ENCODE measurements at regions not wholly inside any gene's neighbourhood (a gene's known extent, or its start where the extent isn't known, plus 50 kb on each side); places are given as distances from the start of the nearest gene placed in this dataset.

DNA sequence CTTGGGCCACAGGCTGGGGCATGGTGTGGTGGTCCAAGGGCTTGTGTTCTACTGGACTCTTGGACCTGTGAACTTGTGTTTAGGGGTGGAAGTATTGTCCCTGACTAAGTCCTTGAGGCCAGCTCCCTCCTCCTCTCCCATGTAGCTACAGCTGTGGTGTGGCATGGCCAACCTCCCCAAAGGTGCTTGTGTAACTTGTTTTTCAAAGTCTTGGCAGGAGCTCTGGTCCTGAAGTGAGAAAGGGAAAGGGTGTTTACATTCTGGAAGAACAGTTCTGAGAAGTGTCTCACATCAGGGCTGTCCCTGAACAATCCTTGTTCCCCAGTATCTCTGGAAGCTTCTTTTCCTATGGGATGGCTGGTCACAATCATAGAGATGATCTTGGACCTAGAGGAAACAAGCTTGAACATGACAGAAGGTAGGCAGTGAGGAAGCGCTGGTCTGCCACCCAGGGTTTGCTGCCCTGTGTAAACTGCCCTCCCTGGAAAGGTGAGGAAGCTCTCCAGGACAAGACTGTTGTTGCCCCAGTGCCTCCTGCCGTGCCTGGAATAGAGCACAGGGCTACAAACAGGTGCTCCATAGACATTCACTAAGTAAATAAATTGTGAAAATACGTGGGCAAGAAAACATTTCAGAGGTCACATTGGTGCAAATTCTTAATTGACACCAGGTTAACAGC, 64.6 kb upstream of the KLF9 start:
- Mint-ChIP-seq H3K4me1 (peaks cover 1% of the 10 kb centered on the region), H3K27ac (no peak overlapping the region)
- POLR2A ChIA-PET = no interaction called here

DNA sequence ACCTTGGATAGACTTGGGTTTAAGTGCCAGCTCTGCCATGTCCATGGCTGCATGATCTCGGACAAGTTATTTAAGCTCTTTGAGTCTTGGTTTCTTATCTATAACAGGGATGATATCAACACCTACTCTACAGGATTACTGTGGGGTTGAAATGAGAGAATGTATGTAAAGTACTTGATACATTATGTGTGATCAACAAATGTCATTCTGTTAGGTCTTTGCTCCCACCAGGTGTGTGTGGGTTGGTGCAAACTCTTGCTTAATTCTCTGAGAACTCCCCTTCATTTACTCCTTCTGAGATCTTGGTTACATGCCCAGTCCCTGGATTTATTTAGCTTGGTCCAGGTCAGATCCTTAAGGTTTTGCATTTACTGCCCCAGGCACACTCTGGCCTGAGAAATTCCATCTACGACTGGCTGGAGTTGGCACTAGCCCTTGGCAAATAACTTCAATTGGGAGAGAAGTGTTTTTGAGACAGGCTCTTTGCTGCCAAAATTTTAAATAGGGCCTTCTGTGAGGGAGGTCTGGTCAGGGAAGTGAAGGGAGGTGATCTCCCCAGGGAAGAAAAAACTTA, 63.5 kb upstream of the KLF9 start:
- H3K36me3 Mint-ChIP-seq = no peaks in the 10 kb centered on the region
- ATAC-seq (ENCODE audit: low read depth) = no peak
- no peak overlapping the region for H3K4me3 Mint-ChIP-seq
- H3K9me3 Mint-ChIP-seq = peaks cover 2% of the 10 kb centered on the region
- no peak overlapping the region for H3K27ac Mint-ChIP-seq
- peaks cover 1% of the 10 kb centered on the region for H3K4me1 Mint-ChIP-seq
- H3K27me3 Mint-ChIP-seq = peaks cover 2% of the 10 kb centered on the region
- POLR2A ChIA-PET = no interaction called here
- no peak for DNase-seq

More for the DNA sequence above, 64.6 kb upstream of the KLF9 start:
- H3K36me3 Mint-ChIP-seq = no peaks in the 10 kb centered on the region
- ATAC-seq (ENCODE audit: low read depth) (no peak), DNase-seq (no peak)
- peaks cover 2% of the 10 kb centered on the region for H3K27me3 Mint-ChIP-seq
- H3K4me3 Mint-ChIP-seq = no peak overlapping the region
- peaks cover 3% of the 10 kb centered on the region for H3K9me3 Mint-ChIP-seq

DNA sequence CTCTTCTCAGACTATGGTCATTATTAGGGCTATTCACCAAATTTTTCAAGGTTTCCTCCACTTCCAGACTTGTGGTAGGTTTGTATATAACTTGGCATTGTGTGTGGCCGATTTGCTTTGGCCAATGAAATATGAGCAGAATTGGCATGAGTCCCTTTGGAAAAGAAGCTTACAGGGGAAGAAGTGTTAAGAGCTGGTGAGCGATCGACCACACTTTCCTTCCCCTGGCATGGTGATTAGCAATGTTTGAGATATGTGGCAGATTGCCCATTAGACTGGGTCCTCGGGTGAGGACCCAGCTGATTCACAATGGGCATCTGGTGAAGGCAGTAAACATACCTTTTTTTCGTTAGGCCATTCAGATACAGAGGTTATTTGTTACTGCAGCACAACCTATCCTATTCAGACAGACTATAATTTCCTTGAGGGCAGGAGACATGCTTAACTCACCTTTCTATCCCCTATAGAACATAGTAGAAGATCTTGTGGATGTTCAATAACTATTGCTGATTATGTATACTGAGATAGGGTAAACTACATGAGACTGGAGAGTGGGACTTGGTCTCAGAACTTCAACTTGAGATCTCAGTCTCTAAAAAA, 62.8 kb upstream of the KLF9 start:
- Mint-ChIP-seq H3K4me3 (no peak overlapping the region), H3K4me1 (peaks cover 1% of the 10 kb centered on the region), H3K9me3 (peaks cover 2% of the 10 kb centered on the region), H3K27me3 (no peaks in the 10 kb centered on the region), H3K36me3 (no peaks in the 10 kb centered on the region), H3K27ac (no peak overlapping the region)
- DNase-seq (no peak), ATAC-seq (ENCODE audit: low read depth) (no peak)
- POLR2A ChIA-PET = no interaction called here

DNA sequence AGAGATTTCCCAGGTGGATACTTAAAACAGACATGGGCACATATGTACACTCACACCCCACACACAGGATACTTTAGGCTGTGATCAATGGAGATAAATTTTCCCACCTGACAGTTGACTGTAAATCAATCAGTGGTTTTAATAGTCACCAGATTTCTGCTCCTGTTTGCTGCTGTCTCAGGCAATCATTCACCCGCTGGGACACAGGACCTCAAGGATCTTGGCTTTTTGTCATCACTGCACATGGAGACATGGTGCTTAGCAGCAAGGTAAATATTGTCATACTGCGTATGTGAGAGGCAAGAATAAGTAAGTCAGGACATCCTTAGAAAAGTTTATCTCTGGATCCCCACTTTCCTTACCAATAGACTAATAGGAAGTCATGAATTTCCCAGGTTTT, 60.8 kb upstream of the KLF9 start:
- ATAC-seq (ENCODE audit: low read depth) (no peak), DNase-seq (no peak)
- Mint-ChIP-seq H3K27me3 (no peaks in the 10 kb centered on the region), H3K4me3 (no peak overlapping the region), H3K9me3 (peaks cover 2% of the 10 kb centered on the region), H3K4me1 (peaks cover 1% of the 10 kb centered on the region), H3K27ac (no peak overlapping the region), H3K36me3 (no peaks in the 10 kb centered on the region)
- POLR2A ChIA-PET = no interaction called here

DNA sequence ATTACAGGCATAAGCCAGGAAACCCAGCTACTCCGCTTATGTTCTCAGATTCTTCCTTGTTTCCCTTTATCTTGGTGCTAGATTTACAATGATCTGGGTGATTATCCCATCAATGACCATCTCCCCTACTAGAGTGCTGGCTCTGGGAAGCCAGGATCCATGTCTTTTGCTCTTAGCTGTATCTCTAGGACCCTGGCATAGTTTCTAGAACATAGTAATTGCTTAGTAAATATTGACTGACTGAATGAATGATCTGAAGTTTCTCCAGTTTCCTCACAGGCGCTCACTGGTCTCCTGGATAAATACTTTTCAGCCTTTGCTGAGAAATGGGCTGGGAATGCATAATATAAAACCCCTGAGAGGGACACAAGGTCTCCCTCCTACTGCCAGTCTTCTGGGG, 60.0 kb upstream of the KLF9 start:
- no peak for DNase-seq
- H3K27me3 Mint-ChIP-seq = no peaks in the 10 kb centered on the region
- peaks cover 2% of the 10 kb centered on the region for H3K9me3 Mint-ChIP-seq
- H3K36me3 Mint-ChIP-seq = no peaks in the 10 kb centered on the region
- ATAC-seq (ENCODE audit: low read depth) = no peak
- POLR2A ChIA-PET = interaction anchor here (1.1 kb wide), 1 partner anchor 20 kb away, joined by 4 read pairs; no protein-coding TSS in a partner anchor
- H3K4me3 Mint-ChIP-seq = no peak overlapping the region
- H3K27ac Mint-ChIP-seq = no peak overlapping the region
- H3K4me1 Mint-ChIP-seq = no peaks in the 10 kb centered on the region

DNA sequence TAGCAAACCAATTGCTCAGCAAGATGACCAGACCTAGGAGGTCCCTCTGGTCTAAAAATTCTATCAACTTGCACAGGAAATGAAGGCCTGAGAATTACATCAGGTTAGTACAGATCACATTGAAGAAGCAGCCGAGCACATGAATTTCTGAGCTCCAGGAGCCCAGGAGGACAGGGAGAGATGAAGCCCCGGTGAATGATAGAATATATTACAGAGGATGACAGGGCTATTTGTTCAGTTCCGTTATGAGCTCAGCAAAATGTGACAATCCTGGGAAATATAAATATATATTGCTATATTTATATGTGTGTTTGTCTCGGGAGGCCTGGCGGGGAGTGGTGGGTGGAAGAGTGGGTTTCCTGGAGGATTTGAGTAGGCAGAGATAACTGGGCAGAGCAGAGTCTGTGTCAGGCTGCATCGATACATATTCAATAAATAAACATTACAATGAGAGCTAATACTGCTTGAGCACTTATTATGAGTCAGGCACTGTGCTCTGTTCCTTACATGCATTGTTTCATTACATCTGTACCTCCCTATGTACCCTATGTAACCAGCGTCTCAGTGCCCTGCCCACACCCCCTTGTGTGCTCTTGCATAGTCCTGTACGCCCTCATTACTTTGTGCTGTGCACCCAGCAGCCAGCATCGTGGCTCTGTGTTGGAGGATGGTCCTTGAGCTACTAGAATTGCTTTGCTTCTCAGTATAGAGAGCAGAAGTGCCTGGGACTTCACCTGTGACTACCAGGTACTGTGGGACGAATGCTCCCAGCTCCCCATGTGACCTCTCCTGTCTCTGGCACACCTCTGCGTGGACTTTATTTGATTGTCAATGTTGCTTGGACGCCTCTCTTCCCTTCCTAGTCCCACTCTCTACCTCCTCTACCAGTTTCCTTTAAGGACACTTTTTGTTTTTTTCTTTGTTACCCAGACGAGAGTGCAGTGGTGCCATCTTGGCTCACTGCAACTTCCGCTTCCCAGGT, 58.1 kb upstream of the KLF9 start:
- POLR2A ChIA-PET = no interaction called here
- no peaks in the 10 kb centered on the region for H3K36me3 Mint-ChIP-seq
- ATAC-seq (ENCODE audit: low read depth) (no peak), DNase-seq (no peak)
- H3K4me3 Mint-ChIP-seq = no peak overlapping the region
- no peak overlapping the region for H3K27ac Mint-ChIP-seq
- no peaks in the 10 kb centered on the region for H3K4me1 Mint-ChIP-seq
- no peaks in the 10 kb centered on the region for H3K27me3 Mint-ChIP-seq
- peaks cover 2% of the 10 kb centered on the region for H3K9me3 Mint-ChIP-seq

DNA sequence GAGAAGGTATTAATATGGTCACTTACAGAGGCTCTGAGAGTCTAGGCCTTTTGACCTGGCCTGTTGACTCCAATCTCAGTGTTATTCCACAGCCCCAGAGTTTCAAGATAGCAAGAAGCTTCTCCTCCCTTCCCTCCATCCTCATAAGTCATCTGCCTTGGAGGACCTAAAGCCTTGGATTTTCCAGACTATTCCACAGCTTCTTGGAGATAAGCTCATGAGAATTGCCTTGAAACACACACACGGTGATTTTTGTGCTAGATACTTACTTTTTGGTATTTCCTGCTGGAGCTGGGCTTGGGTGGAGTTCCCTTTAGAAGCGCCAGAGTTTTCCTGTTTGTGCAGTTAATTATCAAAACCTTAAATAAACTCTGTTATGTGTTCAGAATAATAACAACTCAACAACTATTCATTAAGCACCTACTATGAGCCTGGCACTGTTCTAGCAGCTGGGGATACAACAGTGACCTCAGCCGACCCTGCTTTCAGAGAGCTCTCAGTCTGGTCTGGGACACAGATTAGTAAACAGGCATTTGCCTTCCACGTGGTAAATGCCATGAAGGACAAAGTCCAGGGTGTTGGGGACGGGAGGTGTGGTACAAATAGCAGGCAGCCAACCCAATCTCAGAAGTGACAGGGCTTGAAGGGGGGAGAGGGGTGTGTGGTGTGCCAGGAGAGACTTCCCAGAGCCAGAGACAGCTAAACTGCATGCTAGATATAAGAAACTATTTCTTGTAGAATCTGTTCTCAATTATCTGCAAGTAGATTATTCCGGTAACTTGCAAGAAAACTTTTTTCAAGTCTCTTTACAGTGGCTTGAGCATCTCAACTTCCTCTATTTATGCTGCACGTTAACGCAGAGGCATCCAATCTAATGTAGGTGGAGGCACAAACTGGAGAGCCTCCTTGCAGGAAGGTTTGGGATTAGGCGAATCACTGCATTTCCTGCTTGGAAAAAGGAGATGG, 55.9 kb upstream of the KLF9 start:
- no peak overlapping the region for H3K4me3 Mint-ChIP-seq
- no peaks in the 10 kb centered on the region for H3K27me3 Mint-ChIP-seq
- no peaks in the 10 kb centered on the region for H3K4me1 Mint-ChIP-seq
- H3K9me3 Mint-ChIP-seq = no peaks in the 10 kb centered on the region
- H3K36me3 Mint-ChIP-seq = no peaks in the 10 kb centered on the region
- DNase-seq (no peak), ATAC-seq (ENCODE audit: low read depth) (no peak)
- POLR2A ChIA-PET = no interaction called here
- no peak overlapping the region for H3K27ac Mint-ChIP-seq

DNA sequence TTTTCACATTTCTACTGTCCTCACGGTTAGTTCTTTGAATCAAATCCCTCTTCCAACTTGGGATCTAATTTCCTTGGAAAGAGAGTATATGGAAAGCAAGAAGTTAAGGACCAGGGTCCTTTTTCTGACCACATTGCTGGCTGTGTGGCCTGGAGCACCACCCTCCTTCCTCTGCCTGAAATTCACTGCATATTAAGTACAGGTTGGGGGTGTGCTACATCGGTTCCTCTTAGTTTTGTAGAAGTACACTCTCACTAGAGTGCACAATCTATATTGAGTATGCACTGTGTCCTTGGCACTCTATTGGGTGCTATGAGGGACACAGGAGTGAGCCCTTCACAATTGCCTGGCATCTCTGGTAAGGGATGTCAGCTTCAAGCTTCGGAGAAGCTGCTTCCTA, 53.8 kb upstream of the KLF9 start:
- Mint-ChIP-seq H3K27me3 (no peaks in the 10 kb centered on the region), H3K4me1 (no peaks in the 10 kb centered on the region), H3K4me3 (no peak overlapping the region), H3K27ac (no peak overlapping the region), H3K36me3 (no peaks in the 10 kb centered on the region), H3K9me3 (no peaks in the 10 kb centered on the region)
- DNase-seq (no peak), ATAC-seq (ENCODE audit: low read depth) (no peak)
- POLR2A ChIA-PET = no interaction called here

DNA sequence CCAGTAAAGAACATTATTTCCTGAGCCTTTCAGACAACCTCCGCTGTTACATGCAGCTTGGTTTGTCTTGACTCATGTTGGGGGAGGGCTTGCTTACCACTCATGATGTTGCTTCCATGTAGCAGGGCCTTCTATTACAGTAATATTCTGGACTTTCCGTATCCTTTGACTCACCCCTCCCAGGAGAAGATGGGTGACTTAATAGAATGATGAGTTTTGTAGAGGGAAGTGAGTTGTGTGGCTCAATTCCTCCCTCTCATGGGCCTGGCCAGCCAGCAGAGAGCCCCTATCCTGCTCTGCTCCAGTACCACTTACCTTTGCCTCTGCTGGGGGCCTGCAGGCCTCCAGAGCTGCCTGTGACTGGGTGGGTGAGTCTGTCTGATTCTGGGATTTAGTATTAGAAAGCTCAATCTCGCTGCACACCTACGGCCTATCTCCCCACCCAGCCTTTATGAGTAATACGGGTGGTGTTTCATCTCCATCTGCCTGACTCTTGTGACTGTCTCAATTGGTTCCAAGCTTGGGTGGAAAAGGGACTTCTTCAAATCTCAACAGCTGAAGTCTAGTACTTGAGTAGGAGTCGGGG, 52.6 kb upstream of the KLF9 start:
- H3K4me1 Mint-ChIP-seq = peaks cover 3% of the 10 kb centered on the region
- H3K27ac Mint-ChIP-seq = no peak overlapping the region
- no peak overlapping the region for H3K4me3 Mint-ChIP-seq
- DNase-seq (no peak), ATAC-seq (ENCODE audit: low read depth) (no peak)
- no peaks in the 10 kb centered on the region for H3K36me3 Mint-ChIP-seq
- no peaks in the 10 kb centered on the region for H3K27me3 Mint-ChIP-seq
- no peaks in the 10 kb centered on the region for H3K9me3 Mint-ChIP-seq
- POLR2A ChIA-PET = no interaction called here

DNA sequence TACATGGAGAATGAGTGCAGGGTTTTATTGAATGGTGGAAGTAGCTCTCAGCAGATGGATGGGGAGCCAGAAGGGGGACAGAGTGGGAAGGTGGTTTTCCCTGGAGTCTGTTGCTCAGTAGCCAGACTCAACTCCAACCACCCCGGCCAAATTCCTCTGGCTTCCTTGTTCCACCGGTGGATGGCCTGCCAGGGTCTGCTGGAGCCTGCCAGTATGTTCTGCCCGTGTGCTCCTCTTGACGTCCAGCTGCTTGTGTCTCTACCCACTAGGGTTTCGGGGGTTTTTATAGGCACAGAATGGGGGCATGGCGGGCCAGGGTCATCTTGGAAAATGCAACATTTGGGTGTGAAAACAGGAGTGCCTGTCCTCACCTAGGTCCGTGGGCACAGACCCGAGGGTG, 51.4 kb upstream of the KLF9 start:
- DNase-seq (no peak), ATAC-seq (ENCODE audit: low read depth) (no peak)
- no peaks in the 10 kb centered on the region for H3K36me3 Mint-ChIP-seq
- H3K27ac Mint-ChIP-seq = no peak overlapping the region
- H3K4me1 Mint-ChIP-seq = peaks cover 4% of the 10 kb centered on the region
- POLR2A ChIA-PET = no interaction called here
- no peaks in the 10 kb centered on the region for H3K27me3 Mint-ChIP-seq
- H3K4me3 Mint-ChIP-seq = no peak overlapping the region
- H3K9me3 Mint-ChIP-seq = no peaks in the 10 kb centered on the region

DNA sequence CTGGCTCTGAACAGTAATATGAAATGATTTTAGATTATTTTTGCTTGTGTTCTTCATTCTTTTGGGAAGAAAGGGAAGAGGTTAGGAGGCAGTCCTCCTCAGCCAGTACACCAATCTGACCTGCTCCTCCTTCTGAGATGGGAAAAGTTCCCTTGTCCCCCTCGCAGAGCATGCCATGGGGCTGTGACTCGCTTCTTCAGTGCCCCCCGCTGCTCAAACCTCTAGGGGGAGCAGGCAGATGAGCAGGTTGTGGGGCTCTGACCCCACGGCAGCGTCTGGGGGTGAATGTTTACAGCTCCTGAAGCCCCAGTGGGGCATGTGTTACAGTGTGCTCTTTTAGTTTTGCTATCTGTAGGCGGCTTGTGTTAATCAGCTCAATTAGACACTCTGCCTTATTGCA, 50.9 kb upstream of the KLF9 start:
- Mint-ChIP-seq H3K9me3 (no peaks in the 10 kb centered on the region), H3K27ac (no peak overlapping the region), H3K36me3 (no peaks in the 10 kb centered on the region), H3K4me1 (peaks cover 4% of the 10 kb centered on the region), H3K4me3 (no peak overlapping the region), H3K27me3 (no peaks in the 10 kb centered on the region)
- no peak for DNase-seq
- POLR2A ChIA-PET = no interaction called here
- ATAC-seq (ENCODE audit: low read depth) = no peak
